ENCODE measurements at regions not wholly inside any gene's neighbourhood (a gene's known extent, or its start where the extent isn't known, plus 50 kb on each side); places are given as distances from the start of the nearest gene placed in this dataset.
"Not testable (repeated sequence)": the region's sequence is repeated elsewhere in the genome, so short reads cannot be mapped to it uniquely, and the experiment has no call there.

- TF ChIP-seq, protein P1, sequence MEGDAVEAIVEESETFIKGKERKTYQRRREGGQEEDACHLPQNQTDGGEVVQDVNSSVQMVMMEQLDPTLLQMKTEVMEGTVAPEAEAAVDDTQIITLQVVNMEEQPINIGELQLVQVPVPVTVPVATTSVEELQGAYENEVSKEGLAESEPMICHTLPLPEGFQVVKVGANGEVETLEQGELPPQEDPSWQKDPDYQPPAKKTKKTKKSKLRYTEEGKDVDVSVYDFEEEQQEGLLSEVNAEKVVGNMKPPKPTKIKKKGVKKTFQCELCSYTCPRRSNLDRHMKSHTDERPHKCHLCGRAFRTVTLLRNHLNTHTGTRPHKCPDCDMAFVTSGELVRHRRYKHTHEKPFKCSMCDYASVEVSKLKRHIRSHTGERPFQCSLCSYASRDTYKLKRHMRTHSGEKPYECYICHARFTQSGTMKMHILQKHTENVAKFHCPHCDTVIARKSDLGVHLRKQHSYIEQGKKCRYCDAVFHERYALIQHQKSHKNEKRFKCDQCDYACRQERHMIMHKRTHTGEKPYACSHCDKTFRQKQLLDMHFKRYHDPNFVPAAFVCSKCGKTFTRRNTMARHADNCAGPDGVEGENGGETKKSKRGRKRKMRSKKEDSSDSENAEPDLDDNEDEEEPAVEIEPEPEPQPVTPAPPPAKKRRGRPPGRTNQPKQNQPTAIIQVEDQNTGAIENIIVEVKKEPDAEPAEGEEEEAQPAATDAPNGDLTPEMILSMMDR (IDR thresholded peaks at IDR 0.05), result not testable (repeated sequence)
- not testable (repeated sequence) for TF ChIP-seq POLR2A, POLR2AphosphoS5 (IDR thresholded peaks at IDR 0.05)
These were observed 114.9 kb downstream of the NPIPB11 start for GRCh38 chr16:29291329-29292271.

Measured in sigmoid colon (tissue), 4 donors.